Chondrocyte (in vitro differentiated cells): ENCODE measurements at regions not wholly inside any gene's neighbourhood (a gene's known extent, or its start where the extent isn't known, plus 50 kb on each side); places are given as distances from the start of the nearest gene placed in this dataset.
"Not testable (repeated sequence)": the region's sequence is repeated elsewhere in the genome, so short reads cannot be mapped to it uniquely, and the experiment has no call there.

Source experiments
- DNase-seq: peaks from one replicate; pipeline ENCODE4 v3.0.0; 2021; ENCODE audit warnings: mixed read lengths, low spot score
- H3K27ac Mint-ChIP-seq: one replicate; pipeline ENCODE4 v1.8.0; 2021; ENCODE audit warnings: mild to moderate bottlenecking, moderate library complexity, mixed read lengths; ENCODE audit not compliant: unreplicated experiment
- H3K27me3 Mint-ChIP-seq: 2 replicates; pipeline ENCODE4 v1.8.0; 2021; ENCODE audit warnings: low read depth, mixed read lengths
- H3K36me3 Mint-ChIP-seq: 2 replicates; pipeline ENCODE4 v1.8.0; 2021; ENCODE audit warnings: low read depth, mixed read lengths
- H3K4me1 Mint-ChIP-seq: 2 replicates; pipeline ENCODE4 v1.8.0; 2021; ENCODE audit warnings: low read depth, mild to moderate bottlenecking, mixed read lengths
- H3K4me3 Mint-ChIP-seq: one replicate; pipeline ENCODE4 v1.8.0; 2021; ENCODE audit warnings: mild to moderate bottlenecking, moderate library complexity, mixed read lengths; ENCODE audit not compliant: unreplicated experiment
- H3K9me3 Mint-ChIP-seq: 2 replicates; pipeline ENCODE4 v1.8.0; 2021; ENCODE audit warnings: low read depth, mixed read lengths

GRCh38 chr14:19201394-19202052 is 232.6 kb downstream of the POTEG start:
- H3K4me3 Mint-ChIP-seq, H3K36me3 Mint-ChIP-seq, H3K4me1 Mint-ChIP-seq, DNase-seq, H3K27me3 Mint-ChIP-seq, H3K27ac Mint-ChIP-seq: not testable (repeated sequence)
- H3K9me3 Mint-ChIP-seq, result peaks cover 17% of the 10 kb centered on the region

GRCh38 chr14:19202053-19202442 is 232.1 kb downstream of the POTEG start:
- H3K27ac Mint-ChIP-seq, H3K4me1 Mint-ChIP-seq, H3K36me3 Mint-ChIP-seq, DNase-seq, H3K27me3 Mint-ChIP-seq, H3K4me3 Mint-ChIP-seq: not testable (repeated sequence)
- H3K9me3 Mint-ChIP-seq, result peaks cover 17% of the 10 kb centered on the region

GRCh38 chr14:19203250-19203972 is 230.7 kb downstream of the POTEG start:
- H3K27ac Mint-ChIP-seq, H3K4me1 Mint-ChIP-seq: not testable (repeated sequence)

DNA sequence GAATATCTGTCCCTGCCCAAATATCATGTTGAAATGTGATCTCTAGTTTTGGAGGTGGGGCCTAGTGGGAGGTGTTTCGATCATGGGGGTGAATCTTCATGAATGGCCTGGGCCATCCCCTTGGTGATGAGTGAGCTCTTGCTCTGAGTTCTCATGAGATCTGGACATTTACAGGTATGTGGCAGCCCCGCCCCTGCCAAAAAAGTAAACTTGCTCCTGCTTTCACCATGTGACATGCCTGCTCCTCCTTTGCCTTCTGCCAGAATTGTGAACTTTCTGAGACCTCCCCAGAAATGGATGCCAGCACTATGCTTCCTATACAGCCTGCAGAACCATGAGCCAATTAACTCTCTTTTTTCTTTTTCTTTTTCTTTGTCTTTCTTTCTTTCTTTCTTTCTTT is 229.3 kb downstream of the POTEG start:
- not testable (repeated sequence) for H3K4me3 Mint-ChIP-seq, H3K27me3 Mint-ChIP-seq, DNase-seq, H3K27ac Mint-ChIP-seq, H3K4me1 Mint-ChIP-seq, H3K36me3 Mint-ChIP-seq
- peaks cover 12% of the 10 kb centered on the region for H3K9me3 Mint-ChIP-seq

More at GRCh38 chr14:19203250-19203972, 230.7 kb downstream of the POTEG start:
- H3K4me3 Mint-ChIP-seq, DNase-seq, H3K27me3 Mint-ChIP-seq, H3K36me3 Mint-ChIP-seq: not testable (repeated sequence)
- H3K9me3 Mint-ChIP-seq, result peaks cover 14% of the 10 kb centered on the region

DNA sequence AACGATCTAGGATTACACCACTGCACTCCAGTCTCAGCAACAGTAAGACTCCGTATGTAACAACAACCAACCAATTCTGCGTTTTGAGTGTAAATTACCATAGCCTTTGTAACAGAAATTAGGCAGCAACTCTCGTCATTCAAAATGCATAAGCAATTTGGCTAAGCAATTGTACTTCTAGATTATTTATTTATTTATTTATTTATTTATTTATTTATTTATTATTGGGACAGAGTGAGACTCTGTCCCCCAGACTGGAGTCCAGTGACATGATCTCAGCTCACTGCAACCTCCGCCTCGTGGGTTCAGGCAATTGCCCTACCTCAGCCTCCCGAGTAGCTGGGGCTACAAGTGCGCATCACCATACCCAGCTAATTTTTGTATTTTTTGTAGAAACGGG is 217.7 kb downstream of the POTEG start:
- H3K9me3 Mint-ChIP-seq, H3K4me1 Mint-ChIP-seq, H3K36me3 Mint-ChIP-seq, H3K27ac Mint-ChIP-seq, H3K4me3 Mint-ChIP-seq, DNase-seq, H3K27me3 Mint-ChIP-seq: not testable (repeated sequence)

DNA sequence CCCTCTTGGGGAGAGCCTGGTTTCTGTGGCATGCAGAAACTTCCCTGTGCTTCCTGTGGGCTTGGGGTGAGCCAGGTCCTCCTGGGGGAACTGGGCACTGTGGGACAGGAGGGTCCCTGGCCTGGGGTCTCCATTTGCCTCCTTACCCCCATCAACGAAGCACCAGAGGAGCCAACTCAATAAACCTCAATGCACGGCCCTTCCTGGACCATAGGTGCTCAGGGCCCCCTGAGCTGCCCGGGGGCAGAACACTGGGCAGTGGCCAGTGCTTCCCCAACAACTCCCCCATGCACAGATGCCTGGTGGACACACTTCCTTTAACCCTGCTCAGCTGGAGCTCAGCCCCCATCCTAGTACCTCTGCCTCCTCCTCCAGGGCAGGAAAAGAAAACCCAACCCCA is 214.7 kb downstream of the POTEG start:
- H3K27ac Mint-ChIP-seq, H3K9me3 Mint-ChIP-seq, H3K4me3 Mint-ChIP-seq, DNase-seq, H3K27me3 Mint-ChIP-seq, H3K4me1 Mint-ChIP-seq, H3K36me3 Mint-ChIP-seq: not testable (repeated sequence)

- H3K9me3 Mint-ChIP-seq, H3K27ac Mint-ChIP-seq, H3K4me1 Mint-ChIP-seq, DNase-seq, H3K27me3 Mint-ChIP-seq, H3K36me3 Mint-ChIP-seq, H3K4me3 Mint-ChIP-seq: not testable (repeated sequence)
These were observed 202.7 kb downstream of the POTEG start for GRCh38 chr14:19231421-19231820.

GRCh38 chr14:19234059-19234458 is 200.1 kb downstream of the POTEG start:
- not testable (repeated sequence) for H3K4me1 Mint-ChIP-seq, H3K9me3 Mint-ChIP-seq, H3K27ac Mint-ChIP-seq, H3K36me3 Mint-ChIP-seq, H3K27me3 Mint-ChIP-seq, H3K4me3 Mint-ChIP-seq, DNase-seq

DNA sequence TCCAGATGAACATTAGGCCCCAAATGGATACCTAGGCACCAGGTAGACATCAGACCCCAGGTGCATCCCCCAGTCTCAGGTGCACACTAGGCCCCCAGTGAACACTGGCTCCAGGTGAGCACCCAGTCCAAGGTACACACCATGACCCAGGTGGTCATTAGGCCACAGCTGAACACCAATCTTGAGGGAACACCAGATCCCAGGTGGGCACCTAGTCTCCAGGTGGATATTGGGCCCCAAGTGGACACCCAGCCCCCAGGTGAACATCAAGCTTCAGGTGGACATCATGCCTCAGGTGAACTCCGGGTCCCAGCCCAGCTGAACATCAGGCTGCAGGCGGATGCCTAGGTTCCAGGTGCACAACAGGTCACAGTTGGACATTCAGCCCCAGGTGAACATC is 196.5 kb downstream of the POTEG start:
- H3K27me3 Mint-ChIP-seq, H3K9me3 Mint-ChIP-seq, DNase-seq, H3K27ac Mint-ChIP-seq, H3K4me3 Mint-ChIP-seq, H3K4me1 Mint-ChIP-seq, H3K36me3 Mint-ChIP-seq: not testable (repeated sequence)

DNA sequence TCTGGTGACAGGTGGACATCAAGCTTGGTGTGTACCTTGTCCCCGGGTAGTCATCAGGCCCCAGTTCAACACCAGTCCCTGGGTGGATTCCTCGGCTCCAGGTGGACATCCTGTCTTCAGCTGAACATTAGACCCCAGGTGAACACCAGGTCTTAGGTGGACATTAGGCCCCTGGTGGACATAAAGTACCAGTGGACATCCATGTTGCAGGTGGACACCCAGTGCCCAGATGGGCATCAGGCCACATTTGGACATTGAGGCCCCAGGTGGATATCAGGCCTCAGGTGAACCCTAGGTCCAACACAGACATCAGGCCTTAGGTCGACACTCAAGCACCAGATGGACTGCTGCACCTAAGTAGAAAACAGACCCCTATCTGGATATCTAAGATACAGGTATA is 195.6 kb downstream of the POTEG start:
- not testable (repeated sequence) for DNase-seq, H3K27me3 Mint-ChIP-seq, H3K4me3 Mint-ChIP-seq, H3K9me3 Mint-ChIP-seq, H3K27ac Mint-ChIP-seq, H3K36me3 Mint-ChIP-seq, H3K4me1 Mint-ChIP-seq

GRCh38 chr14:19239981-19240380 is 194.2 kb downstream of the POTEG start:
- not testable (repeated sequence) for H3K4me1 Mint-ChIP-seq, H3K36me3 Mint-ChIP-seq, H3K4me3 Mint-ChIP-seq, H3K27me3 Mint-ChIP-seq, H3K27ac Mint-ChIP-seq, H3K9me3 Mint-ChIP-seq, DNase-seq

GRCh38 chr14:19240387-19240786 is 193.8 kb downstream of the POTEG start:
- not testable (repeated sequence) for H3K4me3 Mint-ChIP-seq, H3K27me3 Mint-ChIP-seq, H3K27ac Mint-ChIP-seq, DNase-seq, H3K36me3 Mint-ChIP-seq, H3K4me1 Mint-ChIP-seq, H3K9me3 Mint-ChIP-seq

DNA sequence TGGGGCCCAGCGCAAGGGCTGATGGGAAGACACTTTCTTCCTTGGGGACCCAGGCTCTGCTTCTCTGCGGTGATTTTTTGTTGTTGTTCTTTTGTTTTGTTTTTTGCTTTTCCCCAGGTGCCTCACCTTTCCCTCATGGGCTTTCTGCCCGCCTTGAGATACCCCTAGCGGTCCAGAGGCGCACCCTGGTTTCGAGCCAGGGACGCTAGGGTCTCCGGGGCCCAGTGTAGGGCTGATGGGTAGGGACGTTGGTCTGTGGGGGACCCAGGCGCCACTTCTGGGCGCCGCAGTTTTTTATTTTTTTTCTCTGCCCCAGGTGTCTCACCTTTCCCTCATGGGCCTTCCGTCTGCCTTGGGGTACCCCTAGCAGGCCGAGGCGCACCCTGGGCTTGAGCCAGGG is 192.7 kb downstream of the POTEG start:
- H3K4me1 Mint-ChIP-seq, H3K9me3 Mint-ChIP-seq, H3K36me3 Mint-ChIP-seq, H3K27ac Mint-ChIP-seq, DNase-seq, H3K27me3 Mint-ChIP-seq, H3K4me3 Mint-ChIP-seq: not testable (repeated sequence)
